GM10266 (cell line): ENCODE measurements at regions not wholly inside any gene's neighbourhood (a gene's known extent, or its start where the extent isn't known, plus 50 kb on each side); places are given as distances from the start of the nearest gene placed in this dataset.
"Not testable (repeated sequence)": the region's sequence is repeated elsewhere in the genome, so short reads cannot be mapped to it uniquely, and the experiment has no call there.

Experiments
- DNase-seq: peaks from one replicate; pipeline ENCODE4 v3.0.0; 2012; ENCODE audit errors: extremely low spot score
- CTCF ChIP-seq: IDR thresholded peaks from 2 replicates; pipeline ENCODE4 v1.5.1; 2012; ENCODE audit warnings: mild to moderate bottlenecking, low read depth; ENCODE audit not compliant: control insufficient read depth, insufficient read depth; ENCODE audit errors: missing control alignments

GRCh38 chr14:22176957-22177356, 412.1 kb downstream of the DAD1 start:
- TF ChIP-seq CTCF, result no peak
- DNase-seq, result no peak

GRCh38 chr14:22175278-22175558, 413.8 kb downstream of the DAD1 start:
- DNase-seq, result not testable (repeated sequence)

GRCh38 chr14:22174412-22175277, 414.4 kb downstream of the DAD1 start:
- no peak for TF ChIP-seq CTCF
- DNase-seq, result no peak

GRCh38 chr14:22168092-22168955, 420.7 kb downstream of the DAD1 start:
- no peak for DNase-seq
- TF ChIP-seq CTCF, result no peak

GRCh38 chr14:22164616-22165015, 424.4 kb downstream of the DAD1 start:
- no peak for DNase-seq
- TF ChIP-seq CTCF, result no peak

GRCh38 chr14:22163051-22163450, 426.0 kb downstream of the DAD1 start:
- no peak for DNase-seq

GRCh38 chr14:22159957-22160356, 429.1 kb downstream of the DAD1 start:
- no peak for TF ChIP-seq CTCF
- no peak for DNase-seq

More at GRCh38 chr14:22163051-22163450, 426.0 kb downstream of the DAD1 start:
- peak; percentile 18 for TF ChIP-seq CTCF
